Activated CD4-positive, alpha-beta T cell treated with anti-CD3 and anti-CD28 coated beads, Interleukin-10, Interleukin-2, amounts not matched to agents 100 ng/mL and 50 ng/mL, durations not matched to agents 16 hours and 8 hours (primary cell): ENCODE measurements at regions not wholly inside any gene's neighbourhood (a gene's known extent, or its start where the extent isn't known, plus 50 kb on each side); places are given as distances from the start of the nearest gene placed in this dataset.

ENCODE experiments used
- DNase-seq: peaks from one replicate; pipeline ENCODE4 v3.0.0-alpha.2; 2020

GRCh38 chr5:32991421-32991815 is 280.3 kb downstream of the NPR3 start:
- no peak for DNase-seq

GRCh38 chr5:32996336-32996735 is 285.2 kb downstream of the NPR3 start:
- no peak for DNase-seq

DNA sequence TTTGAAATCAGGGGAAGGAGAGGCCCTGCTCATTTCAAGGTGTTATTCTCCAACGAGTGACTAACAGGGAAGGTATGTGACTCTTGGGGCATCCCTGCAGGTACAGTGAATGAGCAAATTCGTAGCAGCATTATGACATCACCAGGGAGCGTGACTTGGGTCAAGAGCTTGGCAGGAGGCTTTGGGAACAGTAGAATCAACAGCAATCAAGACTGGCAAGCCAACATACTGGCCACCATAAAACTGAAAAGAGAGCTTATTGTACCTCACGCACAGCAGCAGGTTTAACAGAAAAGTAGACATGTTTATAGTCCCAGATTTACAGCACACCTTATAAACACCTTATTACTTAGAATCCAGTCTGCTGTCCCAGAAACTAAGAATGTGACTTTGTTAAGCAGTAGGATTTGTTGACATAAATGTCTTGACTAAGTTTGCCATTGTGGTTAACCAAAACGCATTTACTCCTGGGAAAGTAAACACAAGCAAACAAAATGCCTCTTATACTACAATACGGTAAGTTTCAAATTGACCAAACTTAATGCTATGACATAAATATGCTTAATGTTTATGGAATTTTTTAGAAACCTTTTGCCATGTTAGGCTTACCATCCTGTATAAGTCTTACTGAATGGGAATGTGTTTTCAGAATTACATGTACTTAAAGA is 297.8 kb downstream of the NPR3 start:
- no peak for DNase-seq

- no peak for DNase-seq
Measured at GRCh38 chr5:33010846-33011245, 299.7 kb downstream of the NPR3 start.

DNA sequence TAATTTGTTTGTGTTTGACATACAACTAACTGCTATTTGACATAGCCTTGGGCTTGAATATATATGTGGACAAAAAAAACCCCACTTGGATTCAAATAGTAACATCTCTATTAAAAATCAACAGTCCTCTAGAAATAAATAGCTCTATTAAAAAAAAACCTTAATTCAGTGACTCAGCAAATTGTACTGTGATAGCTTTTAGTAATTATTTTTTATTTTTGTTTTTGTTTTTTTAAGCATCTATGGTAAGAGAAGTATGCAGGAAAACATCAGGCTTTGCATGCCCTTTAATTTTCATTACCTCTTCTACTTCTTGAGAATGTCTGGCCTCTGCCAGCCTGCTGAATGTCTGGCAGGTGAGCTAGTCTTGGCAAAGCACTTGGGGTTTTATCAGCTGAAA is 300.7 kb downstream of the NPR3 start:
- DNase-seq, result no peak

GRCh38 chr5:33023649-33024048 is 312.5 kb downstream of the NPR3 start:
- no peak for DNase-seq

GRCh38 chr5:33032271-33033070 is 321.4 kb downstream of the NPR3 start:
- DNase-seq, result no peak

DNA sequence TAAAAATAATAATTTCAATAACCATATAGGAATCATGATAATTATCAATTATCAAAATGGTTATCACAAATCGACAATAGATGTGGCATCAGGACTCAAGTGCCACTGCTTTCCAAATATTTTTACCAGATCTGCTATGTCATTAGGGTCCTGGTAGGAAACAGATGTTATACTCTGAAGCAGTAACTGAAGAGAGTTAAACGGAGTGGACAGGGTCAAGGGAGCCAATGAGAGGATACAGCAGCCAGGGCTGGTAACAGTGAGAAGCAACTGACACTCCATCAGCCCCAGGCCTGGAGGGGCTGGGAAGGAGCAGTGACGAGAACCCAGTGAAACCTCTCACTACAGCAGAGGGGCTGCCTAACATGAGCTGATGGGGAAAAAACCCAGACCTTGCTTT is 322.4 kb downstream of the NPR3 start:
- DNase-seq, result no peak

GRCh38 chr5:33034777-33035176 is 323.7 kb downstream of the NPR3 start:
- no peak for DNase-seq

DNA sequence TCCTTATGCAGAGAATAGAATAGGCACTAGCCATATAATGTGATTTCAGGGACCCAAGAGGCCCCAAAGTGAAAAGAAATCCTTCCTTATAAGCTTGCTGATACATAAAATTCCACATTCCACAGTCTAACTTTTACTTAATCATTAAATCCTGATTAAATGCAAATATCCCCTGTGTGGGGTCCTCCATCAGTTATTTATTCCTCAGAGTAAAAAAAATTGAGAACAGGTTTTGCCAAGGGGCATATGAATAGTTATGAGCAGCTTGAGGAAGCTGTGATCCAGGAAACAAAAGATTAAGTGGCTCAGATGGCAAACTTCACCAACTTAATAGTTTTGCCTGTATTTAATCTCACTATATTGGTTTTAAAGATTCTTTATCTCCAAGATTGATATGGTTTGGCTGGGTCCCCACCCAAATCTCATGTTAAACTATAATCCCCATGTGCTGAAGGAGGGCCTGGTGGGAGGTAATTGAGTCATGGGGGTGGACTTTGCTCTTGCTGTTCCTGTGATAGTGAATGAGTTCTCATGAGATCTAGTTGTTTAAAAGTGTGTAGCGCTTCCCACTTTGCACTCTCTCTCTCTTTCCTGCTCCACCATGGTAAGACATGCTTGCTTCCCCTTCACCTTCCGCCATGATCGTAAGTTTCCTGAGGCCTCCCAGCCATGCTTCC is 324.9 kb downstream of the NPR3 start:
- no peak for DNase-seq

- no peak for DNase-seq
Measured at GRCh38 chr5:33037076-33037475, 326.0 kb downstream of the NPR3 start.

DNA sequence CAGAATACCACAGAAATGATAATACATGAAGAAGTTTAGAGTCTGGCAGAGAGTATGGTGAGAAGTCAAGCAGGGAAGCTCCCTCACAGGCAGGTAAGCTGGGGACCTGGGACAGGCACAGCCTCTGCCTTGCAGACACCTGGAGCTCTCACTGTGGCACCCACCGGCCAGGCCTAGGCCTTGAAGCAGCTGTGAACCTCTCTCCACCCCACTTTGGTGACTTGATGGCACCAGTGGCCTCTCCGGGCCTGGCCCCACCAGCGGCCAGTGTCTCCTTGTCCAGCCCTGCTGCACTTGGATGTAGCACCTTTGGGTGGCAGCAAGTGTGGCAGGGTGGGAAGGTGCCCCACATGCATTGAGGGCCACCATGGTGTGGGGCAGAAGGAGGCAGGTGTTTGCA is 330.5 kb downstream of the NPR3 start:
- DNase-seq, result no peak

- DNase-seq, result no peak
Measured at GRCh38 chr5:33043343-33043997, 332.3 kb downstream of the NPR3 start.

- DNase-seq, result no peak
Measured at GRCh38 chr5:33046091-33046490, 335.0 kb downstream of the NPR3 start.

GRCh38 chr5:33048315-33048714 is 337.2 kb downstream of the NPR3 start:
- DNase-seq, result no peak

GRCh38 chr5:33049298-33049697 is 338.2 kb downstream of the NPR3 start:
- no peak for DNase-seq

DNA sequence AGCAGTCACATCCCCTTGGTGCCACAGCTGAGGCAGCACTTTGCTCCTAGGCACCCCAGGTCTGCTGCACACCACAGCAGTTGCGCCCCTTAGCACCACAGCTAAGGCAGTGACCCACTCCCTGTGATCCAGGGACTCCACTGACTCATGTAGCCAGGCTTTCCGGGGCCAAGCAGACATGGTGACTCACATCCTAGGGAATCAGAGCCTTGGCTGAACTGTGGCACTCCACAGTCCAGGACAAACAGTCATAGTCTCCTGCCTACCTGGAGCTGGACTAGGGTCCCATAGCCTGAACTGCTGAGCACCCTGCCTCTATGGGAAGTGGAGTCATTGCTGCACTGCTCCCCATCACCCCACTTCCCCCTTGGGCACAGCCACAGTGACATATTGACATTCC is 338.7 kb downstream of the NPR3 start:
- DNase-seq, result no peak

- no peak for DNase-seq
Measured at GRCh38 chr5:33059081-33059480, 348.0 kb downstream of the NPR3 start.

- no peak for DNase-seq
Measured at GRCh38 chr5:33065131-33065530, 354.0 kb downstream of the NPR3 start.

- no peak for DNase-seq
Measured at GRCh38 chr5:33067291-33067690, 356.2 kb downstream of the NPR3 start.

DNA sequence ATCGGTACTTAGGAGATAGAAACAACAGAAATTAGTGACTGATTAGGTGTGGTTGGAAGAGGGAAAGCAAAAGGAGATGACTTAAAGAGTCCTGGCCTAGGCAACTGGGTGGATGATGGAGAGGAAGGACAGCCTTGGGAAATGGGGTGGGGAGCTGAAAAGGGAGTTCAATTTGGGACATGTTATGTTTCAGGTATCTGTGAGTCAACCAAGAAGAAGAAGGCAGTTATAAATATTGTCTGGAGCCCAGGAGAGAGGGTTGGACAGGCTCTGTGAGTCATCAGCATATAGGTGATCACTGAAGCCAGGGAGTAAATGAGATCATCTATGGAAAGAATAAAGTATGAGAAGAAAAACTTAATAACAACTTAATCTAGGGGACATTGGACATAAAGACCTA is 357.7 kb downstream of the NPR3 start:
- DNase-seq, result no peak

DNA sequence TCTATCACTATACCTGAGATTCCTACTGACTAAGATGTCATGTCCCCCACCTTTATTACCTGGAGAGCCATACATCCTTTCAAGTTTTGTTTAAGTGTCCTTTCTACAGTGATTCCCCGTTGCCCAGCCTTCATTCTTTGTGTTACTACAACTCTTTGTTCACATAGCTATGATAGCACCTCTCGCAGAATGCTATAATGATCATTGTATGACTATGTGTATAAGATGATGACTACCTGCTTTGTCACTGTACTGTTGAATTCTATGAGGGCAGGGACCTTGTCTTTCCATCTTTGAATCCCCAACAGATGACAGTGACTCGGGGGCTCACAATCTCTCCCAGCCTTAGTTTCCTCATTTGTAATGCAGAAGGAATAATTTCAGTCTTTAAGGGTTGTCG is 361.2 kb downstream of the NPR3 start:
- no peak for DNase-seq

GRCh38 chr5:33072726-33073125 is 361.6 kb downstream of the NPR3 start:
- DNase-seq, result no peak

DNA sequence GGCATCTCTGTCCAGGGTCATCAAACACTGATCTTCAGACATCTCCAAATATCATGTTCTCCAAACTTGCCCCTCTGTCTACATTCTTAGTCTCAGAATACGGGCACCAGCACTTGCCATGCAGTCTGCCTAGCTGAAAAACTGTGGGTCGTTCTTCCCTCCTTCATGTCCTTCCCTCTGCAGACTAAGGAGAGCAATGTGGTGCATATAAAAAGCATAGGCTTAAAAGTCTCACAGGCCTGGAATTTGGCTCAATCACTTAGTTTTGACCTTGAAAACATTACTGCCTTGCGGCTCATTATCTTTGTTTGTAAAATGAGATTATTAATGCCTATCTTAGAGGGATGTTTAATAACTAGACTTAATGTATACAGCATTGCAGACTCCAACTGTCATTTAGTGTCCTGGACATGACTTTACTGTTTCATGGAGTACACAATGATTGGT is 362.8 kb downstream of the NPR3 start:
- no peak for DNase-seq
